Endothelial cell of umbilical vein (primary cell): ENCODE measurements at regions not wholly inside any gene's neighbourhood (a gene's known extent, or its start where the extent isn't known, plus 50 kb on each side); places are given as distances from the start of the nearest gene placed in this dataset.

Source experiments
- BruUV-seq: library from RNA; stranded (reverse); fragments of 400-500 nt; replicated peaks from 2 replicates; lab custom pipeline; 2021; lab: Mats Ljungman, UMichigan
- CTCF ChIA-PET: fragments of 300-600, 350-600 bp; sonication (Branson Sonifier 250); formaldehyde crosslinking; loops from one replicate; lab custom pipeline; 2021; ENCODE audit warnings: antibody characterized with exemption, inconsistent platforms; lab: Charles Lee
- POLR2A ChIA-PET: fragments of 300-600, 350-600 bp; sonication (Branson Sonifier 250); formaldehyde crosslinking; loops from one replicate; lab custom pipeline; 2021; ENCODE audit warnings: antibody characterized with exemption, inconsistent platforms; lab: Charles Lee
- DNase-seq: peaks from one replicate; pipeline ENCODE4 v3.0.0-alpha.2; 2011; ENCODE audit warnings: low read depth, low spot score
- FAIRE-seq: peaks from 2 replicates; lab custom pipeline; 2011; peaks lifted over from hg19 to GRCh38; lab: Jason Lieb, UNC
- H2AFZ ChIP-seq: 2 replicates; pipeline ENCODE4 v1.6.0; 2012; ENCODE audit warnings: low read depth, low read length, control low read depth, inconsistent platforms
- H3K27ac ChIP-seq: 2 replicates; pipeline ENCODE4 v1.5.1; 2011; ENCODE audit warnings: low read depth, mild to moderate bottlenecking, control low read depth, low read length, moderate library complexity; ENCODE audit not compliant: insufficient read depth
- H3K27me3 ChIP-seq, 2 experiments: 2 replicates each; pipeline versions ENCODE4 v1.6.0 to v1.6.1; 2011; ENCODE audit warnings: low read length in 2 of 2, mixed read lengths in 1 of 2; ENCODE audit not compliant: control insufficient read depth in 2 of 2, insufficient read depth in 2 of 2
- H3K36me3 ChIP-seq, 2 experiments: 2 replicates in 1 of 2; 3 replicates in 1 of 2; pipeline ENCODE4 v1.5.1; 2011; ENCODE audit warnings: low read length in 2 of 2, mild to moderate bottlenecking in 1 of 2, moderate library complexity in 1 of 2; ENCODE audit not compliant: control insufficient read depth in 2 of 2, insufficient read depth in 2 of 2; ENCODE audit errors: extremely low read depth in 1 of 2
- H3K4me1 ChIP-seq: 3 replicates; pipeline ENCODE4 v1.5.1; 2011; ENCODE audit warnings: mild to moderate bottlenecking, low read length; ENCODE audit not compliant: control insufficient read depth, insufficient read depth; ENCODE audit errors: extremely low read depth
- H3K4me2 ChIP-seq: 2 replicates; pipeline ENCODE4 v1.6.1; 2011; ENCODE audit warnings: low read length, control low read depth, mixed read lengths; ENCODE audit not compliant: insufficient read depth
- H3K4me3 ChIP-seq, 3 experiments: fragments of 200-600 bp in 1 of 3; sonication (generic), shearing (Covaris generic) in 1 of 3; replicated peaks in 1 of 3; 2 replicates each; pipeline ENCODE4 v1.5.1; 2011 to 2016; ENCODE audit warnings: control low read depth in 3 of 3, low read length in 3 of 3, mild to moderate bottlenecking in 2 of 3, inconsistent platforms in 1 of 3, low read depth in 1 of 3, moderate library complexity in 1 of 3; ENCODE audit not compliant: insufficient read depth in 1 of 3
- H3K79me2 ChIP-seq: 2 replicates; pipeline ENCODE4 v1.6.0; 2012; ENCODE audit warnings: low read length, inconsistent platforms; ENCODE audit not compliant: control insufficient read depth, insufficient read depth
- H3K9ac ChIP-seq: replicated peaks from 2 replicates; pipeline ENCODE3; 2011; ENCODE audit warnings: low read length, control low read depth; ENCODE audit not compliant: insufficient read depth; ENCODE audit errors: extremely low read depth
- H3K9me1 ChIP-seq: replicated peaks from 3 replicates; pipeline ENCODE4 v1.6.0; 2011; ENCODE audit warnings: mild to moderate bottlenecking, low read length; ENCODE audit not compliant: control insufficient read depth, insufficient read depth; ENCODE audit errors: extremely low read depth
- H3K9me3 ChIP-seq: replicated peaks from 2 replicates; pipeline ENCODE4 v1.5.1; 2012; ENCODE audit warnings: low read length, inconsistent platforms; ENCODE audit not compliant: control insufficient read depth, insufficient read depth
- H4K20me1 ChIP-seq: replicated peaks from 2 replicates; pipeline ENCODE3; 2011; ENCODE audit warnings: mild to moderate bottlenecking, low read length; ENCODE audit not compliant: control insufficient read depth, insufficient read depth; ENCODE audit errors: extremely low read depth
- CTCF ChIP-seq, 2 donors: IDR thresholded peaks; 1 replicate in 1 of 2; 2 replicates in 1 of 2; pipeline ENCODE4 v1.5.1; 2011; ENCODE audit warnings: low read length in 2 of 2, mild to moderate bottlenecking in 2 of 2, moderate library complexity in 2 of 2, control low read depth in 1 of 2, inconsistent platforms in 1 of 2, low read depth in 1 of 2; ENCODE audit not compliant: insufficient read depth in 1 of 2; ENCODE audit errors: extremely low read depth in 1 of 2
- EZH2 ChIP-seq: IDR thresholded peaks from 2 replicates; pipeline ENCODE4 v1.6.1; 2012; ENCODE audit warnings: borderline replicate concordance, low read depth, mild to moderate bottlenecking, moderate library complexity, low read length, inconsistent platforms; ENCODE audit not compliant: severe bottlenecking
- FOS ChIP-seq: IDR thresholded peaks from 2 replicates; pipeline ENCODE4 v1.6.1; 2011; ENCODE audit warnings: mild to moderate bottlenecking, low read length, moderate library complexity, borderline replicate concordance; ENCODE audit not compliant: insufficient read depth
- GATA2 ChIP-seq: IDR thresholded peaks from 2 replicates; pipeline ENCODE4 v1.7.0; 2011; ENCODE audit warnings: low read depth, mild to moderate bottlenecking, moderate library complexity, mixed read lengths, low read length; ENCODE audit not compliant: insufficient read length, insufficient read depth
- JUN ChIP-seq: IDR thresholded peaks from 2 replicates; pipeline ENCODE4 v1.6.1; 2011; ENCODE audit warnings: borderline replicate concordance, low read depth; ENCODE audit not compliant: insufficient read length, insufficient read depth
- MYC ChIP-seq: IDR thresholded peaks from one replicate; pipeline ENCODE4 v1.6.1; 2011; ENCODE audit warnings: mild to moderate bottlenecking, low read depth, low read length
- POLR2A ChIP-seq: IDR thresholded peaks from 2 replicates; pipeline ENCODE4 v1.6.1; 2012; ENCODE audit warnings: low read depth, mild to moderate bottlenecking, control low read depth, low read length
- POLR2AphosphoS5 ChIP-seq: IDR thresholded peaks from 2 replicates; pipeline ENCODE4 v1.6.1; 2012; ENCODE audit warnings: low read depth, mild to moderate bottlenecking, control low read depth, low read length, moderate library complexity; ENCODE audit not compliant: insufficient read depth
- dilution Hi-C: fragments of 300-500 bp; cut with MboI; formaldehyde crosslinking; loops from one replicate; pipeline ENCODE4 v1.15.0; 2019; ENCODE audit warnings: low sequenced_read_pairs; ENCODE audit not compliant: extremely low pct_ligation_motif_present
- intact Hi-C: fragments of 100-400 bp; cut with micrococcal nuclease; formaldehyde crosslinking; loops from one replicate; pipeline ENCODE4 v1.10.0; 2022
- TF ChIP-seq, protein P1 (sequence below): IDR thresholded peaks from 2 replicates; pipeline ENCODE4 v1.6.1; 2011; ENCODE audit not compliant: insufficient read depth, insufficient read length

DNA sequence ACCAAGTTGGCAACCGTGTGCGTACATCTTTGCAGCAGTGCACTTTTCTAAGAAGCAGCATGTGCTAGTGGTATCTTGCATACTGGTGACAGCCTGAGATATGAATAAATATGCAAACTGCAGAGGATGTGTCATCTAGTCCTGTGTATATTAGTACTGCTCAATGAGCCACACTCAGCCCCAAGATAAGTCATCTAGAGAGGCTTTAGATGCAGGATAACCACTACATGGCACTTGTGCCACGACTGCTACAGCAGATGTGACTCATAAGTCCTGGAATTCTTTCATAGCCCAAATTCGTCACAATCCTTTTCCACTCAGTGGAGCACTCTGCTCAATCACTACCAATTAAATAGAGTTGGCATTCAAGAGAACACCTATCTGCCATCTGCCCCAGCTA is 171.5 kb downstream of the AXIN2 start:
- H3K4me3 ChIP-seq: no peak overlapping the region
- DNase-seq (no peak), FAIRE-seq (no peak)
- no peaks in the 10 kb centered on the region for H3K79me2 ChIP-seq
- ChIA-PET POLR2A (no interaction called here), CTCF (no interaction called here)
- H3K27me3 ChIP-seq: no peaks in the 10 kb centered on the region
- no peak overlapping the region for H3K4me2 ChIP-seq
- no peak overlapping the region for H3K9ac ChIP-seq
- BruUV-seq: no TSS peak
- H4K20me1 ChIP-seq: no peaks in the 10 kb centered on the region
- TF ChIP-seq FOS (no peak), GATA2 (no peak), JUN (no peak), POLR2AphosphoS5 (no peak), EZH2 (no peak), POLR2A (no peak), CTCF (IDR thresholded peaks at IDR 0.05; ENCODE audit: extremely low read depth in 1 of 2, insufficient read depth in 1 of 2, low read depth in 1 of 2, low read length in 2 of 2) (no peak), MYC (no peak)
- TF ChIP-seq, protein P1, sequence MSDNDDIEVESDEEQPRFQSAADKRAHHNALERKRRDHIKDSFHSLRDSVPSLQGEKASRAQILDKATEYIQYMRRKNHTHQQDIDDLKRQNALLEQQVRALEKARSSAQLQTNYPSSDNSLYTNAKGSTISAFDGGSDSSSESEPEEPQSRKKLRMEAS: no peak
- H3K9me3 ChIP-seq: no peaks in the 10 kb centered on the region
- H3K36me3 ChIP-seq: no peaks in the 10 kb centered on the region
- H3K9me1 ChIP-seq: no peaks in the 10 kb centered on the region
- H2AFZ ChIP-seq: no peak overlapping the region
- intact Hi-C loops (no loop called here), dilution Hi-C loops (no loop called here)
- no peak overlapping the region for H3K27ac ChIP-seq
- no peaks in the 10 kb centered on the region for H3K4me1 ChIP-seq
